GM06990 (cell line): ENCODE measurements at regions not wholly inside any gene's neighbourhood (a gene's known extent, or its start where the extent isn't known, plus 50 kb on each side); places are given as distances from the start of the nearest gene placed in this dataset.

ENCODE experiments used
- DNase-seq: peaks from one replicate; pipeline ENCODE4 v3.0.0-alpha.2; 2011; ENCODE audit not compliant: insufficient read length; ENCODE audit errors: extremely low read depth
- H3K27me3 ChIP-seq: replicated peaks from 2 replicates; pipeline ENCODE4 v1.6.0; 2011; ENCODE audit warnings: low read length; ENCODE audit not compliant: control insufficient read depth, insufficient read depth
- H3K36me3 ChIP-seq: 2 replicates; pipeline ENCODE4 v1.5.1; 2011; ENCODE audit warnings: low read length; ENCODE audit not compliant: control insufficient read depth, insufficient read depth
- H3K4me3 ChIP-seq: replicated peaks from 2 replicates; pipeline ENCODE4 v1.5.1; 2011; ENCODE audit warnings: low read depth, mild to moderate bottlenecking, control low read depth, low read length
- CTCF ChIP-seq: IDR thresholded peaks from 2 replicates; pipeline ENCODE4 v1.5.1; 2011; ENCODE audit warnings: low read length, control low read depth, mild to moderate bottlenecking, inconsistent platforms; ENCODE audit not compliant: insufficient read depth, poor library complexity, severe bottlenecking

GRCh38 chr2:41905597-41906337, 142.1 kb upstream of the PKDCC start:
- no peak for DNase-seq
- Histone ChIP-seq H3K36me3 (no peaks in the 10 kb centered on the region), H3K4me3 (no peak overlapping the region), H3K27me3 (no peaks in the 10 kb centered on the region; the same call in none of the 2 replicates)
- no peak for TF ChIP-seq CTCF

GRCh38 chr2:41906338-41906725, 141.5 kb upstream of the PKDCC start:
- DNase-seq = no peak
- no peaks in the 10 kb centered on the region; the same call in none of the 2 replicates for H3K27me3 ChIP-seq
- no peak for TF ChIP-seq CTCF
- no peaks in the 10 kb centered on the region for H3K36me3 ChIP-seq
- H3K4me3 ChIP-seq = no peak overlapping the region

GRCh38 chr2:41907141-41907540, 140.7 kb upstream of the PKDCC start:
- no peak overlapping the region for H3K4me3 ChIP-seq
- no peak for TF ChIP-seq CTCF
- no peaks in the 10 kb centered on the region; the same call in none of the 2 replicates for H3K27me3 ChIP-seq
- DNase-seq = no peak
- no peaks in the 10 kb centered on the region for H3K36me3 ChIP-seq

- no peak for DNase-seq
- H3K27me3 ChIP-seq = no peaks in the 10 kb centered on the region; the same call in none of the 2 replicates
- TF ChIP-seq CTCF = no peak
- no peaks in the 10 kb centered on the region for H3K36me3 ChIP-seq
- no peak overlapping the region for H3K4me3 ChIP-seq
Observed at GRCh38 chr2:41907771-41908207, 140.0 kb upstream of the PKDCC start.

- no peak overlapping the region for H3K4me3 ChIP-seq
- TF ChIP-seq CTCF = no peak
- no peaks in the 10 kb centered on the region for H3K36me3 ChIP-seq
- no peaks in the 10 kb centered on the region; the same call in none of the 2 replicates for H3K27me3 ChIP-seq
- no peak for DNase-seq
Observed at GRCh38 chr2:41908349-41908748, 139.5 kb upstream of the PKDCC start.

- Histone ChIP-seq H3K4me3 (no peak overlapping the region), H3K27me3 (no peaks in the 10 kb centered on the region; the same call in none of the 2 replicates), H3K36me3 (no peaks in the 10 kb centered on the region)
- no peak for TF ChIP-seq CTCF
- no peak for DNase-seq
Observed at GRCh38 chr2:41909584-41909983, 138.2 kb upstream of the PKDCC start.
